HG03342 (cell line): ENCODE measurements at regions not wholly inside any gene's neighbourhood (a gene's known extent, or its start where the extent isn't known, plus 50 kb on each side); places are given as distances from the start of the nearest gene placed in this dataset.
"Not testable (repeated sequence)": the region's sequence is repeated elsewhere in the genome, so short reads cannot be mapped to it uniquely, and the experiment has no call there.

Experiments used
- ATAC-seq: cut with Tn5 transposase; IDR thresholded peaks from one replicate; pipeline ENCODE4 v1.9.1; 2021; ENCODE audit warnings: mild to moderate bottlenecking, moderate library complexity; ENCODE audit not compliant: unreplicated experiment

- no peak for ATAC-seq
Observed at GRCh38 chr2:160721089-160722040, 227.8 kb upstream of the RBMS1 start.

DNA sequence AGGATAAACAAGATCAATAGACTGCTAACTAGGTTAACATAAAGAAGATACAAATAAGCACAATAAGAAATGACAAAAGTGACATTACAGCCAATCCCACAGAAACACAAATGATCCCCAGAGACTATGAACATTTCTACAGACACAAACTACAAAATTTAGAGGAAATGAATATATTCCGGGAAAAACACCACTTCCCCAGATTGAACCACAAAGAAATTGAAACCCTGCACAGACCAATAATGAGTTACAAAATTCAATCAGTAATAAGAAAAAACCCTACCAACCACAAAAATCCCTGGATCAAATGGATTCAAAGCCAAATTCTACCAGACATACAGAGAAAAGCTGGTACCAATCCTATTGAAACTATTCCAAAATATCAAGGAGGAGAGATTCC is 232.4 kb upstream of the RBMS1 start:
- no peak for ATAC-seq

DNA sequence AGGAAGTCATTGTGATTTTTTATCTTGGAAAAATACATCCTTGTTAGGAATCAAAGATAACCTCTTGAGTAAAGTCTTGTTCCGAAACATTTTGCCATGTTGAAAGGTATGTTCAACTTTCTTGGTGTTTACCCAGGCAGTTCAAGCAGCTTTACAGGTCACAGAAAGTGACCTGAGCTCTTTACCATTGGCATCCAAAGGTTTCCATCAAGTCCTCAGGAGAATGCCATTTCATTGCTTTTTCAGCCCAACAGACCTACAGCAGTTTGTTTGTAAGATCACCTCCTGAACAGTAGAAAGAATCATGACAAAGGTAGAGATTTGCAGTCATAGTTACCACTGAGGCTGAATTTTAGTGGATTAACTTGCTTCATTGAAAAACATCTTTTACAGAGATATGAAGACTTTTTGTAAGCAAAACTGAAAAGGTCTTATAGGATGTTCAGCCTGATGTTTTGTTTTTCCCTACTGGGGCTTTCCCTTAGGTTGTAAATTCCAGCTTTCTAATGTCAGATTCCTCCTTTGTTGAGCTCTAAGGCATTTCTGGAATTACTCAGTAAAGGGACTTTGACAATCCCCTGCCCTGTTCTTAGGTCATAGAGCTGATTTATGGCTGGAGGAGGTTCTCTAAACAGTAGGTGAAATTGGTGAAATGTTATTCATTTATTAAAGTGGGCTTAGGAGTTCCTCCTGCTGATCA is 236.8 kb upstream of the RBMS1 start:
- ATAC-seq, result no peak

DNA sequence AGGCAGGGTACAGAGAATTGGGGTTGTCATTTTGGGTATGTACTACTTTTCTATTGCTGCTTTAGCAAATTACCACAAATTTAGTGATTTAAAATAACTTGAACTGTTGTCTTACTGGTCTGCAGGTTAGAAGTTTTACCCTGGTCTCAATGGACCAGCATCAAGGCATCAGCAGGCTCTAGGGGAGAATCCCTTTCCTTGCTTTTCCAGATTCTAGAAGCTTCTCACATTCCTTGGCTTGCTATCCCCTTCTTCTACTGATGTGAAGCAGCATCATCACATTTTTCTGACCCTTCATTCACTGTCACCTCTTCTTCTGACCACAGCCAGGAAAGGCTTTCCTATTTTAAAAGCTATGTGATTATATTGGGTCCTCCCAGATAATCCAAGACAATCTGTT is 237.8 kb upstream of the RBMS1 start:
- ATAC-seq, result no peak

- ATAC-seq, result no peak
Observed at GRCh38 chr2:160731856-160732255, 238.2 kb upstream of the RBMS1 start.

DNA sequence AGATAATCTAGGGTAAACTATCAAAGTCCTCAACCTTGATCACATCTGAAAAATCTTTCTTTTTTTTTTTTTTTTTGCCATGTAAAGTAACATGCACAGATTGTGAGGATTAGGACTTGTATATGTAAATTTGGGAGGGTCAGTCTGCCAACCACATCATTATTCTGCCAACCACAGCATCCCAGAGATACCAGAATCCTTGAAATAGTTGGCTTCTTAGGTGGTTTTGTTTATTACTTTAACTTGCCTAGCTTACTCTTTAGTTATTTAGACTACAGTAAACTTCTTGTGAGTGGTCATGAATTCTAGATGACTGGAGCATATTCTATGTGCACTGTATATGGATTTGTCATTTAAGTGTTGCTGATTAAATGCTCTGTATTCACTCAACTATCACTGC is 242.1 kb upstream of the RBMS1 start:
- ATAC-seq, result no peak

DNA sequence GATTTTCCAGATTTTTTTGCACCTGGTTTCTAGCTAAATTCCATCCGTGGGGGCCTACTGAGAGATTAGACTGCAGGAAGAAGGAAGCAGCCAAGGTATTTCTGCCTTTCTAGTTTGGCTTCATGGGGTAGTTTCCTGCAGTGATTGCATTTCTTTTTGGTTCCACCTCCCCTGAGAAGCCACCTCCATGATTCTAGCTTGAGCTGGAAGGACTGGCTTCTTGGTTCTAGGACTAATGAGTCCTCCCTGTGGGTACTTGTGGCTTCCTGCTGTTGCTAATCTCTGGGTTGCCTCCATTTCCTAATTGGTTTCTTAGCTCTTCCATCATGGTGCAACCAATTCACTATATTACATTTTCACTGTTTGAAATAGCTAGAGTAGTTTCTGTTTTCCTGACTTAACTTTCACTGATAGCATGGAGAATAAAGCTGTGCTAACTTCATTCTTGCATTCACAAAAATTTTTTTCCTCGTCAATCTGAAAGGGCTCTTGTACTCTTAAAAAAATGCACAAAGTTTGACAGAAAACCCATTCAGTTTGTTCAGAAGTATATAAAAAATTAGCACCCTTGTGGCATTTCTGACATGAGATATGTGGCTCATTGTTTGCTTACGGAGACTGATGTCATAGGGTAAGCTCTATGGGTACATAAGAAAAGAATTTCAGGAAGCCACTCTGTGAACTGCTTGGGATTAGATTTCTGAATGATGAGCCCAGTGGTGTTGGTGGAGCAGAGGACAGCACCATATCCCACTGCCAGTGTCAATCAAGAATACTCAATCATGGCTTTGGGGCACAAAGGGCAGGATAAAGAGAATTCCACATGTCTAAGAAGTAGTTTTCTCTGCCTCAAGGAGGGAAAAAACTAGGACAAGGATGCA is 242.8 kb upstream of the RBMS1 start:
- no peak for ATAC-seq

- ATAC-seq, result no peak
Observed at GRCh38 chr2:160737247-160737646, 243.6 kb upstream of the RBMS1 start.

DNA sequence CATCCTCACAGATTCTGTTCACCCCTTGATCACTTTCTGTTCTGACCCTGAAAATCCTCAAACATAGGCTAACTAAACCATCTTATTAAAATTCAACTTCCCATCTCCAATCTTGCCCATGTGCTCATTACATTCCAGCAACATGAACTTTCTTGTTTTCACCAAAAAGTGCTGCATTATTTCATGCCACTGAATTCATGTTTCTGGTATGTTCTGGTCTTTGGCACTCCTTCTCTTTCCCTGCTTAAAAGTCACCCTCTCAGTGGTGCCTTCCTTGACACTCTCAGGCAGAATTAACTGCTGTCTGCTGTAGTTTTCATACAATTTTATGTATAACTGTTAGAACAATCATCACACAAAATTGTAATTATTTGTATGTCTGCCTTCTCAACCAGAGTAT is 247.7 kb upstream of the RBMS1 start:
- ATAC-seq, result no peak

- ATAC-seq, result no peak
Observed at GRCh38 chr2:160741815-160742214, 248.2 kb upstream of the RBMS1 start.

DNA sequence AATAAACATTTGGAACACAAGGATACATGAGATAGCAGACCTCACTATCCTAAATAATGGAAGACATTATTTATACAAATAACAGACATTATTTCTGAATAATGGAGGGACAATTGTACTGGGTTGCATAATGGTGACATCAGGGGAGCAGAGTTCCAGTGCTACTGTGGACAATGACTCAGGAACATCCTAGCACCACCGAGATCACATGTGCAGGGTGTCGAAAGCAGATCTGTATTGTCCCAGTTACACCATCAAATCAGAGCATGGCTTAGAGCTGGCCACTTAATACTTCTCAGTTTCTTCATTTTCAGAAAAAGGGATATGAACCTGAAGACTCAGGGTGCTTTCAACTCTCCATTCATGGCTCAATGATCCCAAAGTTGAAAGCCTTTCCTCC is 249.1 kb upstream of the RBMS1 start:
- no peak for ATAC-seq

DNA sequence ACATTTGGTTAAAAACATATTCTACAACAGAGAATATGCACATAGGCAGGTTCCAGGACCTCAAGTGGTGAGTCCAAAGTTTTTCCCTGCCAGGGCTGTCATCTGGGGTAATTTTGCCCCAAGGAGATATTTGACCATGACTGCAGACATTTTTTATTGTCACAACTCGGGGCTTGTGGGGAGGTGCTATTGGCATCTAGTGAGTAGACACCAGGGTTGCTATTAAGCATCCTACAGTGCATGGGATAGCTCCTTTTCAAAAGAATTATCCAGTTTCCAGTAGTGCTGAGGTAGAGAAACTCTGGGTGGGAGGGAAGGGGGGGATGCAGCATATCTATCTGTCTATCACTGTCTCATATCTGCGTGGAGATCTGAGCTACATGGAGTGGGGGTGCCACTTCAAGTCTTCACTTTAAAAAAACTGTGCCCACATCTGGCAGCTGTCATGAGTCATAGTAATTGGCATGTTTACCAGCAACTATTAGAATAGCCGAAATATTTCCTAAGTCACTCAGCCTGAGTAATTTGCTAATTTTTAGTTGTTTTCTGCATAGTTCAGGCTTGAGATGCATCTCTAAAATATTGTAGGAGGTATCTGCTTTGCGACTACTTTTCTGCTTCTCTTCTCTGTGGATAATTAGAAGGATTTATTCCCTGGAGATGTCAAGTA is 254.0 kb upstream of the RBMS1 start:
- ATAC-seq, result no peak

DNA sequence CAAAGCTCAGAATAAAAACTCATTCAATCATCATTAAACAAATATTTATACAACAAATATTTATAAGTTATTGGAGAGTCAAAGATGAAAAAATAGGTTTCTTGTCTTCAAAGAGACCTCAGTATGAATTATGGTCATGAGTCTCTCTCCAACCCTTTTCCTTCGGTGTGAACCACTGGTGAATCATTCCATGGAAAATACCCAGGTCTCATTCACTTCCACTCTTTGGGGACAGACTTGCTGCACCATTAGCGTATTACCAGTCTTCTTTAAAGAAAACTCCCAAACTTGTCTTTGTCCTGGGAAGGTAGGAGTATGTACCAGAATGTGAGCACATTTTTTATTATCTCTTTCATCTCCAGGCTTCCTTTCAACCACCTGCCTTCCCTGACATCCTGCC is 257.4 kb upstream of the RBMS1 start:
- no peak for ATAC-seq

DNA sequence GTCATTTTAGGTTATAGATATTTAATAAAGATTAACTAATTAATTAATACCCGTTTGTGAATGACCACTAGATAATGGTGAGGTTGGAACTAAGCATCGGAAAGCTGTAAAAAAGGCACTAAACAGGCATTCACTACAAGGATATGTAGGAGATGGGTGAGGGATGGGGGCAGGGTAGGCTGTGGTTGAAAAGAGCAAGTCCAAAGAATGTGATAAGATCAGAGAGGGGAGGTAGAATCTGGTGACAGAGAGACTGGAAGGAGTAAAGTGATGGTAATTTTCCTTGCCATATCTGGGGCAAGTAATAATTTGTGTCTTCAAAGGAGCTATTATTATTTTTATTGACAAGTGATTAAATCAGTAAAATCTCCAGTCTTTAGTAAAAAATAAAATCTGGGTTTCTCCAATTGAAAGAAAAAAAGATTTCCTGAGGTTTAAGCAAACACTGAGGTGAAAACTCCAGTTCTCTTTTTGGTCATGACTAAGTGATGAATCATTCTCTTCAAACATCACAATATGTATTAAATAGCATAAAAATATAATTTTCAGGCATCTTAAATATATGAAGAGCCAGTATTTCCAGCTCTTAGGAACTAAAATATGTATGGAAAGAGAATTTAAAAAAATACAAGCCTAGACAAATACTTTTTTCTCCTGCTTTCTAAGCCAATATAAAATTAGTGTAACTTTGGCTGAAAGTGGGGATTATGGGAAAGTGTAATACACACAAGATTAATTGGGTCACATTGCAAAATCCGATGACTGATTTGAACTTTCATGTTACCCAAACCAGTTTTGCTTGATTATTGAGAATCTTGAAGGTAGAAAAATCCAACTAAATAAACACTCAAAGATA is 259.1 kb upstream of the RBMS1 start:
- ATAC-seq, result no peak

DNA sequence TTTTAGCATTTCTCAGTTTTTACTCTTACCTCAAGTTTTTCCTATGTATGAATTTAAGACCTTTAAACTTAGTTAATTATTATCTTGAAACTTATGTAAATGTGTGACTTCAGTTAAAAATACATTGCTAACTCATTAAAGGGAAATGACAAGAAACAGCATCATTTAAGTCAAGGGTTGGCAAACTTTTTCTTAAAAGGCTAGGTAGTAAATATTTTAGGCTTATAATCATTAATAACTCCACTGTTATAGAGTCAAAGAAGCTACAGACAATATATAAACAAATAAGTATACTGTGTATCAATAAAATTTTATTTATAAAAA is 259.7 kb upstream of the RBMS1 start:
- no peak for ATAC-seq

GRCh38 chr2:160753960-160754359 is 260.4 kb upstream of the RBMS1 start:
- ATAC-seq, result no peak

GRCh38 chr2:160756481-160756880 is 262.9 kb upstream of the RBMS1 start:
- ATAC-seq, result no peak

DNA sequence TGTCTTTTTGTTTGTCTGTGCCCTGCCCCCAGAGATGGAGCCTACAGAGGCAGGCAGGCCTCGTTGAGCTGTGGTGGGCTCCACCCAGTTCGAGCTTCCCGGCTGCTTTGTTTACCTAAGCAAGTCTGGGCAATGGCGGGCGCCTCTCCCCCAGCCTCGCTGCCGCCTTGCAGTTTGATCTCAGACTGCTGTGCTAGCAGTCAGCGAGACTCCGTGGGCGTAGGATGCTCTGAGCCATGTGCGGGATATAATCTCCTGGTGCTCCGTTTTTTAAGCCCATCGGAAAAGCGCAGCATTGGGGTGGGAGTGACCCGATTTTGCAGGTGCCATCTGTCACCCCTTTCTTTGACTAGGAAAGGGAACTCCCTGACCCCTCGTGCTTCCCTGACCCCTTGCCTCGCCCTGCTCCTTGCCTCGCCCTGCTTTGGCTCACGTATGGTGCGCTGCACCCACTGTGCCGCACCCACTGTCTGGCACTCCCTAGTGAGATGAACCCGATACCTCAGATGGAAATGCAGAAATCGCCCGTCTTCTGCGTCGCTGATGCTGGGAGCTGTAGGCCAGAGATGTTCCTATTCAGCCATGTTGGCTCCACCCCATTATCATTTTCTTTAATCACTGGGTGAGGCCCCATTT is 269.0 kb upstream of the RBMS1 start:
- not testable (repeated sequence) for ATAC-seq

DNA sequence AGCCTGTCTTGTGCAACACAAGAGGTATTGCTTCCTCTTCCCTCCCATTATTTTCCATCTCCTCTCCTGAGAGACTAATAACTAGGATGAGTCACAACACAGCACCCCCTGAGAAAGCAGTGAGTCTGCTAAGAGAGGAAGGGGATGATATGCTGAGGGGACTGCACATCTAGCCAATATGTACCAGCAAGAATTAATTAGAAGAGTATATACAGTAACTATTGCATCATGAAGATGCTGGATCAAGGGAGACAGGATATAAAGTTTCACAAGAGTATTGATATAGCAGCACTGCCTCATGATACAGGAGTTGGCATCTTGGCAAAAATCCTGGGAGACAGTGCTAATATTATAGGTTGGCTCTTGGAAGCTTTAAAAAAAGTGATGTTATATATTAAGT is 289.9 kb upstream of the RBMS1 start:
- no peak for ATAC-seq
